Pancreas (tissue), 10 donors: ENCODE measurements at regions not wholly inside any gene's neighbourhood (a gene's known extent, or its start where the extent isn't known, plus 50 kb on each side); places are given as distances from the start of the nearest gene placed in this dataset.

Experiments used
- ATAC-seq, 4 donors: fragments of 200-7000 bp; cut with Tn5 transposase; one replicate each; pipeline versions ENCODE4 v1.8.0 to v1.9.1; 2020; ENCODE audit warnings: mild to moderate bottlenecking in 4 of 4, moderate library complexity in 4 of 4
- DNase-seq, 6 donors: peaks; one replicate each; pipeline ENCODE4 v3.0.0-alpha.2; 2020
- FAIRE-seq: peaks from 2 replicates; lab custom pipeline; 2012; peaks lifted over from hg19 to GRCh38; lab: Jason Lieb, UNC
- H3K27ac ChIP-seq, 4 donors: fragments of 200-600 bp; sonication (generic); 1 replicate in 3 of 4; 2 replicates in 1 of 4; pipeline versions ENCODE4 v1.5.0 to v1.8.0; 2020
- H3K27me3 ChIP-seq, 4 donors: fragments of 200-600 bp; one replicate each; pipeline ENCODE4 v1.8.0; 2021
- H3K36me3 ChIP-seq, 3 donors: fragments of 200-600 bp; sonication (generic) in 1 of 3; one replicate each; pipeline versions ENCODE4 v1.5.0 to v1.8.0; 2020 to 2021
- H3K4me1 ChIP-seq, 3 donors: fragments of 200-600 bp; one replicate each; pipeline ENCODE4 v1.8.0; 2021
- H3K4me3 ChIP-seq, 4 donors: fragments of 200-600 bp; sonication (generic) in 2 of 4; one replicate each; pipeline versions ENCODE4 v1.5.0 to v1.8.0; 2020 to 2021
- H3K9me3 ChIP-seq, 4 donors: fragments of 200-600 bp; one replicate each; pipeline ENCODE4 v1.8.0; 2021
- WGBS, 2 donors: extraction: QIAGEN DNeasy Blood & Tissue Kit; methylation state at CpG; one replicate each; pipeline ENCODE4 v1.1.7; 2013; 5-methylcytosine and 5-hydroxymethylcytosine counted together
- intact Hi-C, 3 donors: fragments of 100-400 bp; cut with DNase I; formaldehyde crosslinking; loops; one replicate each; pipeline versions ENCODE4 v1.11.1 to v1.14.2; 2022
- TF ChIP-seq, protein P1 (sequence below), 4 donors: fragments of 200-600 bp; sonication (generic) in 3 of 4; IDR thresholded peaks; one replicate each; pipeline versions ENCODE4 v1.5.0 to v1.8.0; 2021; ENCODE audit warnings: antibody characterized with exemption in 4 of 4
- donor health status: healthy with polysubstance abuse.
- donor health status: DM: no; HTN: no; CAD: no; lungs with moderate emphysema.
- donor health status: DM: no; HTN: no; CAD: no.
- donor health status: control.
- donor health status: control.
- donor health status: Bipolar disorder and iron deficiency.
- donor health status: DM: yes; HTN: yes; CAD: no.
- donor health status: DM: no; HTN: no; CAD: no.
- donor health status: DM: no; HTN: no; CAD: no.
- donor health status: DM: yes; HTN: yes; CAD: no.

DNA sequence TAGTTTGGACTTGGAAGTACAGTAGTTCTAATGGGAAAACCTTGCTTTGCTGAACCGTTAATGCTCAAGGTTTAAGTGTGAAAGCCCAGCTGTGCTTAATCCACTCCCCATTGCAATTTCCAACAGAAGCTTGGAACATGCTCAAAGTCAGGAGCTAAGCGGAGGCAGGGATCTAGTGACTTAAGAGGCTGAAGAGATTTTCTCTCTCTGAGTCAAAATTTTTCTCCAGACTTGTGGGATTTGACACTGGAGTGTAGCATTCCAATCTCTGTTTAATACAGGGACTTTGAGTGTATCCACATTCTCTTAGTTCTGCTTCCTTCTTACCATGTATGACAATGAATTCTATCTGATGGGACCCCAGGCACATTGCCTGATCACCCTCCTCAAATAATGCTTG is 471.8 kb downstream of the KIF4B start:
- DNase-seq (no peak), FAIRE-seq (no peak), ATAC-seq (no peak)
- WGBS, 2 donors: 42 to 47% methylated on average over 2 of the region's 2 CpGs
- H3K9me3 ChIP-seq: no peaks in the 10 kb centered on the region
- H3K4me3 ChIP-seq: no peak overlapping the region
- intact Hi-C loops: no loop called here
- no peaks in the 10 kb centered on the region for H3K36me3 ChIP-seq
- H3K4me1 ChIP-seq: no peaks in the 10 kb centered on the region
- H3K27ac ChIP-seq: no peak overlapping the region
- TF ChIP-seq, protein P1, sequence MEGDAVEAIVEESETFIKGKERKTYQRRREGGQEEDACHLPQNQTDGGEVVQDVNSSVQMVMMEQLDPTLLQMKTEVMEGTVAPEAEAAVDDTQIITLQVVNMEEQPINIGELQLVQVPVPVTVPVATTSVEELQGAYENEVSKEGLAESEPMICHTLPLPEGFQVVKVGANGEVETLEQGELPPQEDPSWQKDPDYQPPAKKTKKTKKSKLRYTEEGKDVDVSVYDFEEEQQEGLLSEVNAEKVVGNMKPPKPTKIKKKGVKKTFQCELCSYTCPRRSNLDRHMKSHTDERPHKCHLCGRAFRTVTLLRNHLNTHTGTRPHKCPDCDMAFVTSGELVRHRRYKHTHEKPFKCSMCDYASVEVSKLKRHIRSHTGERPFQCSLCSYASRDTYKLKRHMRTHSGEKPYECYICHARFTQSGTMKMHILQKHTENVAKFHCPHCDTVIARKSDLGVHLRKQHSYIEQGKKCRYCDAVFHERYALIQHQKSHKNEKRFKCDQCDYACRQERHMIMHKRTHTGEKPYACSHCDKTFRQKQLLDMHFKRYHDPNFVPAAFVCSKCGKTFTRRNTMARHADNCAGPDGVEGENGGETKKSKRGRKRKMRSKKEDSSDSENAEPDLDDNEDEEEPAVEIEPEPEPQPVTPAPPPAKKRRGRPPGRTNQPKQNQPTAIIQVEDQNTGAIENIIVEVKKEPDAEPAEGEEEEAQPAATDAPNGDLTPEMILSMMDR (IDR thresholded peaks at IDR 0.05): no peak
- H3K27me3 ChIP-seq: no peaks in the 10 kb centered on the region

DNA sequence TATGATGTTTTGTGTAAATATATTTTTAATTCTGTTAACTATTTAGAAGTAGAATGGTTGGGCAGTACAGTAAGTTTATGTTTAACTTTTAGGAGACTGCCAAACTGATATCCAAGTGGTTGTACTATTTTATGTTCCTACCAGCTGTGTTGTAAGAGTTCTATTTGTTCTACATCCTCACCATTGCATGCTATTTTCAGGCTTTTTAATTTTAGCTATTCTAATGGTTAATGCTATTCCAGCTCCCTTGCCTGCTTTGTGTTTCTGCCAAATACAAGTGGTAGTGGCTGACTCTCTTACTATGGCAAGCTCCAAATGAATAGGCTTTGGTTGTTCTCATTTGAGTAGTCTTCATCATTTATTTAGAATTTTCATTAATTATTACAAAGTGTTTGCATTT is 476.4 kb downstream of the KIF4B start:
- no peak for FAIRE-seq
- Histone ChIP-seq H3K9me3 (no peaks in the 10 kb centered on the region), H3K4me1 (no peaks in the 10 kb centered on the region), H3K36me3 (no peaks in the 10 kb centered on the region), H3K27ac (no peak overlapping the region), H3K27me3 (no peaks in the 10 kb centered on the region), H3K4me3 (no peak overlapping the region)
- intact Hi-C loops: no loop called here
- no peak for DNase-seq
- TF ChIP-seq, protein P1 (IDR thresholded peaks at IDR 0.05): no peak
- no peak for ATAC-seq

DNA sequence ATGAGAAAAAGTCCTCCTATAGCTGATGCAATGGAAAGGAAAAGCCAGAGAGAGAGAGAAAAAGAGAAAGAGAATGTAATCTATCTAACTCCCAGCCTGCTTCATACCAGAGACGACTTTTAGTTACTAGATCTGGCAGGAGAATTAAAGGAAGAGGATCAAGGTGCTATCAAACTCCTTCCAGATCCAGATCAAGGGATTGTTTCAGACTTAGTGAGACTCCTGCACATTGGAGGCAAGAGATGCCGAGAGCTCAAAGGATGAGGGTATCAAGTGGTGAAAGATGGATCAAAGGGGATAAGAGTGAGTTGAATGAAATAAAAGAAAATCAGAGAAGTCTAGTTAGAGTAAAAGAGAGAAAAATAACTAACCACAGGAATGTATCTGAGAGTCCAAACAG is 478.6 kb downstream of the KIF4B start:
- Histone ChIP-seq H3K27ac (no peak overlapping the region), H3K27me3 (no peaks in the 10 kb centered on the region), H3K4me3 (no peak overlapping the region), H3K4me1 (no peaks in the 10 kb centered on the region), H3K9me3 (no peaks in the 10 kb centered on the region), H3K36me3 (no peaks in the 10 kb centered on the region)
- WGBS, 2 donors: 40 to 48% methylated on average over 2 of the region's 2 CpGs
- no peak for DNase-seq
- no peak for FAIRE-seq
- TF ChIP-seq, protein P1 (IDR thresholded peaks at IDR 0.05): no peak
- intact Hi-C loops: no loop called here
- no peak for ATAC-seq

DNA sequence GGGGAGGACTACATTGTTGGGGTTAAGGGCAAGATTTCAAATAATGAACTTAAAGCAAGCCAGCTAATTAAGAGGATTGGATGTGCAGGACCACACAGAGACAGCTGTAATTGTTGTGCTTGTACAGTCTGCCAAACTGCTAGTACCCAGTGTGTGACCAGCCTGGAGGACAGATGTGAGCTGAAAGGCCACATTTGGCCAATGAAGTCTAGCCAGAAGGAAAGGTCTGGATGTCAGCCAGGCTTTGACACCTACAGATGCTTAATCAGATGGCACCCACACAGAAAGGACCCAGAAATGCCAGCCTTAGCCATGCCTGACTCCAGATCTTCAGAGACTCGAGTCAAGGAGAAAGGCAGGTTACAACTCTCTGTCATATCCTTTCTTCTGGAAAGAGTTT is 491.1 kb downstream of the KIF4B start:
- no peak for FAIRE-seq
- WGBS, 2 donors: 29 to 50% methylated on average over 1 of the region's 1 CpG
- no peaks in the 10 kb centered on the region for H3K9me3 ChIP-seq
- H3K36me3 ChIP-seq: no peaks in the 10 kb centered on the region
- no peak for ATAC-seq
- TF ChIP-seq, protein P1 (IDR thresholded peaks at IDR 0.05): no peak
- no peaks in the 10 kb centered on the region for H3K27me3 ChIP-seq
- H3K4me3 ChIP-seq: no peak overlapping the region
- DNase-seq: no peak
- H3K4me1 ChIP-seq: no peaks in the 10 kb centered on the region
- H3K27ac ChIP-seq: no peak overlapping the region
- intact Hi-C loops: no loop called here

DNA sequence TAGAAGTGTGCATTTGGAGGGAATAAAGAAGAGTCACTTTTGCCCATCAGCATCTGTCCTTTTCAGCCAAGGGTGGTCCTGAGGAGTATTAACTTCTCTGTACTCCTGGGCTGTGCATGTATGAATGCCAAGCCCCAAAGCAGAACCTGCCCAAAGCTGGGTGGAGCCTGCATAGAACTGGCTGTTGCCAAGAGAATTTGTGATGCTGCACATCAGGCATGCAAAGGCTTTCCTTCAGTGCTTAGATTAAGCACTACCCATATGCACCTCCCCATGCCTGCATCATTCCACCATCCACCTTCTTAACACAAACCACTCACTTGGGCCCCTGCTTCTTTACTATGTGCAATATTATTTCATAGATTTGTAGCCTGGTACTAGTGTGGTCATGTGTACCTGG is 493.8 kb downstream of the KIF4B start:
- Histone ChIP-seq H3K4me3 (no peak overlapping the region), H3K9me3 (no peaks in the 10 kb centered on the region), H3K36me3 (no peaks in the 10 kb centered on the region), H3K4me1 (no peaks in the 10 kb centered on the region), H3K27ac (no peak overlapping the region), H3K27me3 (no peaks in the 10 kb centered on the region)
- ATAC-seq (no peak), FAIRE-seq (no peak), DNase-seq (no peak)
- TF ChIP-seq, protein P1 (IDR thresholded peaks at IDR 0.05): no peak
- intact Hi-C loops: no loop called here
